DOHH2 (cell line): ENCODE measurements at regions not wholly inside any gene's neighbourhood (a gene's known extent, or its start where the extent isn't known, plus 50 kb on each side); places are given as distances from the start of the nearest gene placed in this dataset.

Experiments
- CTCF ChIP-seq: fragments of 200-600 bp; sonication (generic); IDR thresholded peaks from one replicate; pipeline ENCODE4 v1.5.1; 2014; ENCODE audit warnings: antibody characterized with exemption, mild to moderate bottlenecking, low read depth, low read length; ENCODE audit not compliant: poor library complexity, severe bottlenecking
- EZH2phosphoT487 ChIP-seq: fragments of 200-600 bp; sonication (generic); IDR thresholded peaks from 2 replicates; pipeline ENCODE4 v1.6.1; 2017; ENCODE audit warnings: borderline replicate concordance, mild to moderate bottlenecking, antibody characterized with exemption, low read length, moderate library complexity, mixed read lengths

DNA sequence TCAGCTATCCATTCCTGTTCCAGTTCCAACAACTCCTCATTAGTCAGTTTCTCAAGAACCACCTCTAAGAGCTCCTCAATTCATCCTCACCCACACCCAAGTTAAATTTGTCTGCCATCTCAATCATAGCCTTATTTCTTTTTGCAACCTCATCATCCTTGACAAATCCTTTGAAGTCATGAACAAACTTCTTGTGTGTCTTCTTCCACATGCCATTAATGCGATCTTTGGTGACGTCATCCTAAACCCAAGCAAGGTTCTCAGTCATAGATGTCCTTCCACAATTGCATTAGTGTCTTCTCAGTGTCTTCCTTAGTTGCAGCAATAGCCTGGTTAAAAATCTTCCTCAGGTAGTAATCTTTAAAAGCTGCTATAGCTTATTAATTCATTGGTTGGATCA is 71.2 kb upstream of the FSIP2 start:
- TF ChIP-seq CTCF: no peak
- no peak for TF ChIP-seq EZH2phosphoT487
